SU-DHL-6 (cell line): ENCODE measurements at regions not wholly inside any gene's neighbourhood (a gene's known extent, or its start where the extent isn't known, plus 50 kb on each side); places are given as distances from the start of the nearest gene placed in this dataset.

Experiments used
- H2AFZ ChIP-seq: fragments of 200-600 bp; sonication (generic); 2 replicates; pipeline ENCODE4 v1.6.1; 2014; ENCODE audit warnings: low read depth, mild to moderate bottlenecking, moderate library complexity, mixed read lengths, antibody characterized with exemption, low read length; ENCODE audit not compliant: severe bottlenecking
- H3F3A ChIP-seq: fragments of 200-600 bp; shearing (Covaris generic); 2 replicates; pipeline ENCODE4 v1.6.0; 2016; ENCODE audit warnings: antibody characterized with exemption, mild to moderate bottlenecking; ENCODE audit not compliant: insufficient read depth
- H3K27ac ChIP-seq: fragments of 200-600 bp; sonication (generic); 2 replicates; pipeline ENCODE4 v1.5.1; 2016; ENCODE audit warnings: low read depth, mild to moderate bottlenecking, low read length, moderate library complexity, mixed read lengths
- H3K27me3 ChIP-seq: fragments of 200-600 bp; sonication (generic), shearing (Covaris generic); 2 replicates; pipeline ENCODE4 v1.6.0; 2014; ENCODE audit warnings: mild to moderate bottlenecking, low read length
- H3K36me3 ChIP-seq: fragments of 200-600 bp; sonication (generic); 2 replicates; pipeline ENCODE4 v1.6.1; 2014; ENCODE audit warnings: mild to moderate bottlenecking, low read length, mixed read lengths
- H3K4me2 ChIP-seq: fragments of 300-600, 200-600 bp; shearing (Covaris generic), sonication (generic); 2 replicates; pipeline ENCODE4 v1.6.0; 2014; ENCODE audit warnings: low read length, low read depth, mild to moderate bottlenecking; ENCODE audit not compliant: poor library complexity, severe bottlenecking
- H3K4me3 ChIP-seq: fragments of 200-600 bp; sonication (generic); 2 replicates; pipeline ENCODE4 v1.5.1; 2014; ENCODE audit warnings: antibody characterized with exemption, low read length, mild to moderate bottlenecking, mixed read lengths; ENCODE audit not compliant: insufficient read depth, poor library complexity, severe bottlenecking
- H3K79me2 ChIP-seq: fragments of 200-600 bp; sonication (generic); 2 replicates; pipeline ENCODE4 v1.6.1; 2014; ENCODE audit warnings: mild to moderate bottlenecking, low read length, moderate library complexity; ENCODE audit not compliant: insufficient read depth
- H3K9ac ChIP-seq: fragments of 200-600 bp; sonication (generic); 2 replicates; pipeline ENCODE4 v1.7.0; 2014; ENCODE audit warnings: mild to moderate bottlenecking, low read length
- H3K9me2 ChIP-seq: fragments of 200-600 bp; sonication (generic); replicated peaks from 2 replicates; pipeline ENCODE4 v1.6.1; 2014; ENCODE audit warnings: low read length; ENCODE audit not compliant: insufficient read depth
- H3K9me3 ChIP-seq: fragments of 200-600 bp; sonication (generic); 2 replicates; pipeline ENCODE4 v1.6.1; 2014; ENCODE audit warnings: low read length, mixed read lengths; ENCODE audit not compliant: insufficient read depth
- H4K20me1 ChIP-seq: fragments of 200-600 bp; sonication (generic); 2 replicates; pipeline ENCODE4 v1.6.1; 2014; ENCODE audit warnings: low read depth, mild to moderate bottlenecking, antibody characterized with exemption, low read length, moderate library complexity, mixed read lengths
- CTCF ChIP-seq: fragments of 200-600 bp; sonication (generic); IDR thresholded peaks from one replicate; pipeline ENCODE4 v1.5.1; 2017; ENCODE audit warnings: antibody characterized with exemption, mild to moderate bottlenecking, low read length, moderate library complexity; ENCODE audit not compliant: insufficient read depth, poor library complexity, severe bottlenecking
- EZH2phosphoT487 ChIP-seq: fragments of 200-600 bp; sonication (generic), shearing (Covaris generic); conservative IDR thresholded peaks from 2 replicates; pipeline ENCODE4 v1.6.1; 2018; ENCODE audit warnings: mild to moderate bottlenecking, antibody characterized with exemption, low read length, moderate library complexity, mixed read lengths

DNA sequence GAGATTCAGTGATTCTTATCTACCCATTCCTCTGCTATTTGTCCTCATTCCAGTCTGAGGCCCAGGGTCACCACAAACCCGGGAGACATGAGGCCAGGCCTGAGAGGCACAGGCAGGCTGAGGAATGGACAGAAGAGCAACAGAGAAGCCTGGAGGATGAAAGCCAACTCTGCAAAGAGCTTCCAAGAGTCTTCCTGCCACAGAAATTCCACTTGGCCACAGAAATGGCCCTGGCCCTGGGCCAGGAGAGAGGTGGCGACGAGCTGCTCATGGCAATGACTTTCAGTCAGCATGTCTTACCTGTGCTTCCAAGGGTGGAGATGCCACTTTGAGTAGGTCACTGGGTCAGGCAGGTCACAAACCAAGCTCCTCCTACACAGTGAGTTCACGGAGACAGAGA is 155.3 kb upstream of the PKDCC start:
- H3F3A ChIP-seq = no peaks in the 10 kb centered on the region
- no peak overlapping the region for H2AFZ ChIP-seq
- no peaks in the 10 kb centered on the region for H3K27me3 ChIP-seq
- H3K9me3 ChIP-seq = no peaks in the 10 kb centered on the region
- H3K9ac ChIP-seq = no peak overlapping the region
- no peak overlapping the region for H3K4me3 ChIP-seq
- H3K4me2 ChIP-seq = no peak overlapping the region
- H4K20me1 ChIP-seq = no peaks in the 10 kb centered on the region
- H3K27ac ChIP-seq = no peak overlapping the region
- H3K79me2 ChIP-seq = no peaks in the 10 kb centered on the region
- TF ChIP-seq EZH2phosphoT487 (no peak), CTCF (no peak)
- no peaks in the 10 kb centered on the region for H3K9me2 ChIP-seq
- no peaks in the 10 kb centered on the region for H3K36me3 ChIP-seq

GRCh38 chr2:41894563-41895333 is 153.1 kb upstream of the PKDCC start:
- H3K27ac ChIP-seq = no peak overlapping the region
- H3K79me2 ChIP-seq = no peaks in the 10 kb centered on the region
- H3K9me3 ChIP-seq = no peaks in the 10 kb centered on the region
- no peaks in the 10 kb centered on the region for H3F3A ChIP-seq
- H4K20me1 ChIP-seq = no peaks in the 10 kb centered on the region
- no peaks in the 10 kb centered on the region for H3K9me2 ChIP-seq
- TF ChIP-seq EZH2phosphoT487 (no peak), CTCF (no peak)
- no peak overlapping the region for H3K9ac ChIP-seq
- no peaks in the 10 kb centered on the region for H3K27me3 ChIP-seq
- H3K4me3 ChIP-seq = no peak overlapping the region
- H3K36me3 ChIP-seq = no peaks in the 10 kb centered on the region
- H2AFZ ChIP-seq = no peak overlapping the region
- no peak overlapping the region for H3K4me2 ChIP-seq

DNA sequence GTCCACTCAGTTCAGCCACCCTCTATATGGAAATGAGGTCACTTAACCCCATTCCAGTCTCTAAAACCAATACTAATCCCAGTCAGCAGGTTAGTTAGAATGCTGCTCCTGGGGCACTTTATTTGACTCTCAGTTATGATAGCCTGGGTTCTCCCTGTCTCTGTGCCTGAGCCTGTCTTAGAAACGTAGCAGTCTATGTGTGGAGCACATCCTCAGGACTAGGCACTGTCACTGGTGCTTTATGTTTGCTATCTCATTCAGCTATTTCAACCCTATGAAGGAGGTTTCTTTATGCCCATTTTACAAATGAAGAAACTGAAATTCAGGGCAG is 152.5 kb upstream of the PKDCC start:
- no peaks in the 10 kb centered on the region for H4K20me1 ChIP-seq
- H3K9me2 ChIP-seq = no peaks in the 10 kb centered on the region
- H3K36me3 ChIP-seq = no peaks in the 10 kb centered on the region
- no peak overlapping the region for H3K4me2 ChIP-seq
- H3K79me2 ChIP-seq = no peaks in the 10 kb centered on the region
- H3K27me3 ChIP-seq = no peaks in the 10 kb centered on the region
- H2AFZ ChIP-seq = no peak overlapping the region
- no peak overlapping the region for H3K27ac ChIP-seq
- no peaks in the 10 kb centered on the region for H3F3A ChIP-seq
- no peaks in the 10 kb centered on the region for H3K9me3 ChIP-seq
- no peak overlapping the region for H3K4me3 ChIP-seq
- H3K9ac ChIP-seq = no peak overlapping the region
- TF ChIP-seq CTCF (no peak), EZH2phosphoT487 (no peak)
